ENCODE measurements at regions not wholly inside any gene's neighbourhood (a gene's known extent, or its start where the extent isn't known, plus 50 kb on each side); places are given as distances from the start of the nearest gene placed in this dataset.

- Histone ChIP-seq H3K36me3 (ENCODE audit: low read depth) (no peaks in the 10 kb centered on the region), H3K4me3 (ENCODE audit: severe bottlenecking) (no peak overlapping the region), H3K27ac (ENCODE audit: poor library complexity, severe bottlenecking) (no peak overlapping the region), H3K9me3 (ENCODE audit: severe bottlenecking) (no peaks in the 10 kb centered on the region), H3K27me3 (ENCODE audit: insufficient read depth, poor library complexity, severe bottlenecking) (no peaks in the 10 kb centered on the region), H3K4me1 (ENCODE audit: insufficient read depth, poor library complexity, severe bottlenecking) (no peaks in the 10 kb centered on the region)
- DNase-seq (ENCODE audit: low spot score) (no peak), ATAC-seq (ENCODE audit: low read depth) (no peak)
- no peak for TF ChIP-seq CTCF (IDR thresholded peaks at IDR 0.05; ENCODE audit: poor library complexity, severe bottlenecking)
Observed at GRCh38 chr1:229205854-229206253, 65.1 kb upstream of the RAB4A start.

GRCh38 chr1:229207916-229208315 lies 63.0 kb upstream of the RAB4A start:
- H3K27me3 ChIP-seq (ENCODE audit: insufficient read depth, poor library complexity, severe bottlenecking): no peaks in the 10 kb centered on the region
- no peak for ATAC-seq (ENCODE audit: low read depth)
- no peaks in the 10 kb centered on the region for H3K4me1 ChIP-seq (ENCODE audit: insufficient read depth, poor library complexity, severe bottlenecking)
- H3K36me3 ChIP-seq (ENCODE audit: low read depth): no peaks in the 10 kb centered on the region
- H3K27ac ChIP-seq (ENCODE audit: poor library complexity, severe bottlenecking): no peak overlapping the region
- no peak for TF ChIP-seq CTCF (IDR thresholded peaks at IDR 0.05; ENCODE audit: poor library complexity, severe bottlenecking)
- H3K9me3 ChIP-seq (ENCODE audit: severe bottlenecking): no peaks in the 10 kb centered on the region
- no peak for DNase-seq (ENCODE audit: low spot score)
- H3K4me3 ChIP-seq (ENCODE audit: severe bottlenecking): no peak overlapping the region

GRCh38 chr1:229208481-229208880 lies 62.4 kb upstream of the RAB4A start:
- Histone ChIP-seq H3K36me3 (ENCODE audit: low read depth) (no peaks in the 10 kb centered on the region), H3K4me1 (ENCODE audit: insufficient read depth, poor library complexity, severe bottlenecking) (no peaks in the 10 kb centered on the region), H3K9me3 (ENCODE audit: severe bottlenecking) (no peaks in the 10 kb centered on the region), H3K27ac (ENCODE audit: poor library complexity, severe bottlenecking) (no peak overlapping the region), H3K4me3 (ENCODE audit: severe bottlenecking) (no peak overlapping the region), H3K27me3 (ENCODE audit: insufficient read depth, poor library complexity, severe bottlenecking) (no peaks in the 10 kb centered on the region)
- ATAC-seq (ENCODE audit: low read depth) (no peak), DNase-seq (ENCODE audit: low spot score) (no peak)
- no peak for TF ChIP-seq CTCF (IDR thresholded peaks at IDR 0.05; ENCODE audit: poor library complexity, severe bottlenecking)

- Histone ChIP-seq H3K27ac (ENCODE audit: poor library complexity, severe bottlenecking) (no peak overlapping the region), H3K27me3 (ENCODE audit: insufficient read depth, poor library complexity, severe bottlenecking) (no peaks in the 10 kb centered on the region), H3K4me3 (ENCODE audit: severe bottlenecking) (no peak overlapping the region), H3K4me1 (ENCODE audit: insufficient read depth, poor library complexity, severe bottlenecking) (no peaks in the 10 kb centered on the region), H3K9me3 (ENCODE audit: severe bottlenecking) (no peaks in the 10 kb centered on the region), H3K36me3 (ENCODE audit: low read depth) (no peaks in the 10 kb centered on the region)
- TF ChIP-seq CTCF (IDR thresholded peaks at IDR 0.05; ENCODE audit: poor library complexity, severe bottlenecking): no peak
- no peak for ATAC-seq (ENCODE audit: low read depth)
- DNase-seq (ENCODE audit: low spot score): no peak
Observed at GRCh38 chr1:229209386-229209785, 61.5 kb upstream of the RAB4A start.

GRCh38 chr1:229209816-229210215 lies 61.1 kb upstream of the RAB4A start:
- no peak overlapping the region for H3K27ac ChIP-seq (ENCODE audit: poor library complexity, severe bottlenecking)
- no peak for ATAC-seq (ENCODE audit: low read depth)

More at GRCh38 chr1:229209816-229210215, 61.1 kb upstream of the RAB4A start:
- Histone ChIP-seq H3K27me3 (ENCODE audit: insufficient read depth, poor library complexity, severe bottlenecking) (no peaks in the 10 kb centered on the region), H3K4me1 (ENCODE audit: insufficient read depth, poor library complexity, severe bottlenecking) (no peaks in the 10 kb centered on the region), H3K4me3 (ENCODE audit: severe bottlenecking) (no peak overlapping the region), H3K9me3 (ENCODE audit: severe bottlenecking) (no peaks in the 10 kb centered on the region), H3K36me3 (ENCODE audit: low read depth) (no peaks in the 10 kb centered on the region)
- no peak for TF ChIP-seq CTCF (IDR thresholded peaks at IDR 0.05; ENCODE audit: poor library complexity, severe bottlenecking)
- DNase-seq (ENCODE audit: low spot score): no peak

Data from RWPE2 (cell line).